ENCODE measurements at regions not wholly inside any gene's neighbourhood (a gene's known extent, or its start where the extent isn't known, plus 50 kb on each side); places are given as distances from the start of the nearest gene placed in this dataset.

DNA sequence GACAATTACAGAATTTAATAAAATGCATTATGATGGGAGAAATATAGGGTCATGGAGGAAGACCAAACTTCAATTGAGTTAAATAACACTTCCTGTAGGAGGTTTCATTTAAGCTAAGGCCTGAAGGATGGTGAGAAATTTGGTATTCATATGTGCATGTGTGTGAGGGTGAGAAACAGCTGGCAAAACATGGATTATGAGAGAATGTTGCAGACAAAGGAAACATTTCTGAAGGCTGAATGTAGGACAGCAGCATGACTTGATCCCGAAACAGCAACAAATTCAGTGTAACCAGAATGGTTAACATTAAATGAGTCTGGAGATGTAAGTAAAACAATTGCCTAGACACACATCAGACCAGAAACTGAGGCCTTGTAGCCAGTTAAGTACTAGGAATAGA lies 630.8 kb downstream of the NR4A2 start:
- TF ChIP-seq, protein P1, sequence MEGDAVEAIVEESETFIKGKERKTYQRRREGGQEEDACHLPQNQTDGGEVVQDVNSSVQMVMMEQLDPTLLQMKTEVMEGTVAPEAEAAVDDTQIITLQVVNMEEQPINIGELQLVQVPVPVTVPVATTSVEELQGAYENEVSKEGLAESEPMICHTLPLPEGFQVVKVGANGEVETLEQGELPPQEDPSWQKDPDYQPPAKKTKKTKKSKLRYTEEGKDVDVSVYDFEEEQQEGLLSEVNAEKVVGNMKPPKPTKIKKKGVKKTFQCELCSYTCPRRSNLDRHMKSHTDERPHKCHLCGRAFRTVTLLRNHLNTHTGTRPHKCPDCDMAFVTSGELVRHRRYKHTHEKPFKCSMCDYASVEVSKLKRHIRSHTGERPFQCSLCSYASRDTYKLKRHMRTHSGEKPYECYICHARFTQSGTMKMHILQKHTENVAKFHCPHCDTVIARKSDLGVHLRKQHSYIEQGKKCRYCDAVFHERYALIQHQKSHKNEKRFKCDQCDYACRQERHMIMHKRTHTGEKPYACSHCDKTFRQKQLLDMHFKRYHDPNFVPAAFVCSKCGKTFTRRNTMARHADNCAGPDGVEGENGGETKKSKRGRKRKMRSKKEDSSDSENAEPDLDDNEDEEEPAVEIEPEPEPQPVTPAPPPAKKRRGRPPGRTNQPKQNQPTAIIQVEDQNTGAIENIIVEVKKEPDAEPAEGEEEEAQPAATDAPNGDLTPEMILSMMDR (conservative IDR thresholded peaks at IDR 0.05; ENCODE audit: low read length), result no peak
- no peak for TF ChIP-seq EZH2phosphoT487 (IDR thresholded peaks at IDR 0.05; ENCODE audit: borderline replicate concordance, low read depth, low read length)
